T-helper 2 cell treated with Interferon-gamma antibody and Interleukin-4, amounts not matched to agents 5 μg/mL and 100 μg/mL, for 36 hours (primary cell): ENCODE measurements at regions not wholly inside any gene's neighbourhood (a gene's known extent, or its start where the extent isn't known, plus 50 kb on each side); places are given as distances from the start of the nearest gene placed in this dataset.

ENCODE experiments used
- DNase-seq: peaks from one replicate; pipeline ENCODE4 v3.0.0; 2021; ENCODE audit warnings: low spot score
- H3K27ac Mint-ChIP-seq: one replicate; pipeline ENCODE4 v1.8.0; 2021; ENCODE audit warnings: mild to moderate bottlenecking, mixed read lengths
- H3K27me3 Mint-ChIP-seq: one replicate; pipeline ENCODE4 v1.8.0; 2021; ENCODE audit warnings: low read depth, mixed read lengths
- H3K36me3 Mint-ChIP-seq: one replicate; pipeline ENCODE4 v1.8.0; 2021; ENCODE audit warnings: low read depth, mixed read lengths
- H3K4me1 Mint-ChIP-seq: one replicate; pipeline ENCODE4 v1.8.0; 2021; ENCODE audit warnings: low read depth, mixed read lengths
- H3K4me3 Mint-ChIP-seq: one replicate; pipeline ENCODE4 v1.8.0; 2022; ENCODE audit warnings: mild to moderate bottlenecking, moderate library complexity, mixed read lengths
- H3K9me3 Mint-ChIP-seq: one replicate; pipeline ENCODE4 v1.8.0; 2021; ENCODE audit warnings: mixed read lengths

DNA sequence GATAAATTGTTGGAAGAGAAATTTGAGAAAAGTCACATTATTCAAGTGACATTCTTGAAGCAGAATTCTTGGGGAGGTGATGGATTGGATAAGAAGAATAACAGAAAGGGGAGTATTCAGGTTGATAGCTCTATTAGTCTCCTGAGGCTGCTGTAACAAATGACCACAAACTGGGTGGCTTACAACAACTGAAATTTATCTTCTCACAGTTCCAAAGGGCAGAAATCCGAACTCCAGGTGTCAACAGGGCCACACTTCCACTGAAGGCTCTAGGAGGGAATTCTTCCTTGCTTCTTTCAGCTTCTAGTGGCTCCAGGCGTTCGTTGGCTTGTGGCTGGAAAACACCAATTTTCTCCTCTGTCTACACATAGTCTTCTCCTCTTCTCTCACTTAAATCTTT lies 99.8 kb downstream of the TES start:
- Mint-ChIP-seq H3K27me3 (peaks cover 8% of the 10 kb centered on the region), H3K4me1 (no peaks in the 10 kb centered on the region), H3K27ac (no peak overlapping the region), H3K9me3 (no peaks in the 10 kb centered on the region), H3K36me3 (no peaks in the 10 kb centered on the region), H3K4me3 (no peak overlapping the region)
- DNase-seq: no peak

- peaks cover 2% of the 10 kb centered on the region for H3K27me3 Mint-ChIP-seq
- no peaks in the 10 kb centered on the region for H3K4me1 Mint-ChIP-seq
- H3K36me3 Mint-ChIP-seq: no peaks in the 10 kb centered on the region
These were observed 100.9 kb downstream of the TES start for GRCh38 chr7:116311259-116311658.

GRCh38 chr7:116311816-116312471 lies 101.6 kb downstream of the TES start:
- Mint-ChIP-seq H3K4me3 (no peak overlapping the region), H3K27me3 (no peaks in the 10 kb centered on the region), H3K4me1 (no peaks in the 10 kb centered on the region), H3K36me3 (no peaks in the 10 kb centered on the region), H3K9me3 (no peaks in the 10 kb centered on the region), H3K27ac (no peak overlapping the region)
- DNase-seq: no peak

More at GRCh38 chr7:116311259-116311658, 100.9 kb downstream of the TES start:
- no peak overlapping the region for H3K27ac Mint-ChIP-seq
- no peak for DNase-seq
- no peak overlapping the region for H3K4me3 Mint-ChIP-seq
- H3K9me3 Mint-ChIP-seq: no peaks in the 10 kb centered on the region

DNA sequence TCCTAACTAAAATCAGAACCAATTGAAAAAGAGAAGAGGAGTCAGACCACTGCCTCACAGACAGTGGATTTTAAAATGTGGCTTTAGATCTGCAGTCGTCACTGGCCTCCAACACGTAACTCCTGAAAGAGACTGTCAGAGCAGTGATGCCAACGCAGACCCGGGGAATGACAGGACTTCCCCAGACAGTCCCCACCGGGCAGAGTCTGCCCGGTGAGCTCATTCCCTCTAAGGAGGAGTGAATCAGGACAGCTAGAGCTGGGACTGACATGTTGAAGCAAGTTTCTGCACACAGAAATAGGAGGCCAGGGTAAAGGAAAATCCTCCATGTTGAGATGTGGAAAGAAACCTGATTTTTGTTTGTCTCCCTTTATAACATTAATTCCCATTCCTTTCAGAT lies 105.0 kb downstream of the TES start:
- no peak for DNase-seq
- H3K27ac Mint-ChIP-seq: no peak overlapping the region
- no peaks in the 10 kb centered on the region for H3K4me1 Mint-ChIP-seq
- no peaks in the 10 kb centered on the region for H3K36me3 Mint-ChIP-seq
- no peaks in the 10 kb centered on the region for H3K9me3 Mint-ChIP-seq
- peaks cover 7% of the 10 kb centered on the region for H3K27me3 Mint-ChIP-seq
- H3K4me3 Mint-ChIP-seq: no peak overlapping the region

DNA sequence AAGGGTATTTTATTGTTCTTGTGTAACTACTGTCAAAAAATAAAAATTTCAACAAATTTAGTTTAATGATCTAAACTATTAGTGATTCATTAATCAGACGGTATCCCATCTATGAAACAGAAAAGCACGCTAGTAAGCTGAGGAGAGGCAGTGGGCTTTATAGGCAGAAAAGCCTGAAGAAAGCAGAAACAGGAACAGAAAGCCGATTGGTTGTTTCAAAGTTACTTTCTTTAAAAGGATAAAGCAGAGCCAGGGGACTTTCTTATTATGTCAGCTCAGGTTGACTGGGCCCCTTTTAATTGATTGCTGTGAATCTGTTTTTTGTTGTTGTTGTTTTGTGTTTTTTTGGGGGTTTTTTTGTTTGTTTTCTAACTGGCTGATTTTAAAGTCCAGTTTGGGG lies 105.5 kb downstream of the TES start:
- no peak for DNase-seq
- H3K4me3 Mint-ChIP-seq: no peak overlapping the region
- H3K36me3 Mint-ChIP-seq: no peaks in the 10 kb centered on the region

GRCh38 chr7:116316838-116317628 lies 106.7 kb downstream of the TES start:
- peak; percentile 51 for DNase-seq
- Mint-ChIP-seq H3K36me3 (no peaks in the 10 kb centered on the region), H3K4me3 (no peak overlapping the region), H3K4me1 (no peaks in the 10 kb centered on the region), H3K27me3 (peaks cover 7% of the 10 kb centered on the region), H3K27ac (no peak overlapping the region), H3K9me3 (no peaks in the 10 kb centered on the region)

More for the DNA sequence above, 105.5 kb downstream of the TES start:
- H3K4me1 Mint-ChIP-seq: no peaks in the 10 kb centered on the region
- H3K27ac Mint-ChIP-seq: no peak overlapping the region
- peaks cover 7% of the 10 kb centered on the region for H3K27me3 Mint-ChIP-seq
- H3K9me3 Mint-ChIP-seq: no peaks in the 10 kb centered on the region

DNA sequence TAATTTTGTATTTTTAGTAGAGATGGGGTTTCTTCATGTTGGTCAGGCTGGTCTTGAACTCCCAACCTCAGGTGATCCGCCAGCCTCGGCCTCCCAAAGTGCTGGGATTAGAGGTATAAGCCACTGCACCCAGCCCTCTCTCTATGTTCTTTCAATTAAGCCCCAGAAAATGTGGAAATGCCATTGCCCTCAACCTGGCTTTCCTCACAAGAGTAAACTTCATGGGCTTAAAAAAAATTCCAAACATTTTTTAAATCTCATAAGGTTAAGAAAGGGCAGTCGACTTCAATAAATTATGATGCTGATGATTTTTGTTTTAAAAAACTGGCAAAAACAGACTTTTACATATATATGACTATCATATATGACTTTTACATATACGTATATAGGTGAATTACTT lies 107.6 kb downstream of the TES start:
- no peak for DNase-seq

DNA sequence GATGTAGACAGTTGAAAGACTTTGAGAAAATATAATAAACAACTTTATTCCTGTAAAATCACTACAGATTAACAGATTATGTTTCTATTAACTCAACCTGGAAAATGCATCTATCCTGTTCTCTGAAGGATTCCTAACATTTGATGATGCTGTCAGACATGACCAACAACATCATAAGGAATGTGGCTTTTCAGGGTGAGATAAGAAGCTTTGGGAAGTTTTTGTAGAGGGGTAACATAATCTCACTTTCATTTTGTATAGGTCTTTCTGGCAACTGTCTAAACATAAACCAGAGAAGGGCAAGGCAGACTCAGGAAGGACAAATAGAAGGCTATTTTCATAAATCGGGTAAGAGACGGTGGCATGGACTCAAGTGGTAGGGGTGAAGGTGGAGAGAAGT lies 112.2 kb downstream of the TES start:
- Mint-ChIP-seq H3K9me3 (no peaks in the 10 kb centered on the region), H3K27me3 (peaks cover 19% of the 10 kb centered on the region), H3K27ac (no peak overlapping the region), H3K36me3 (no peaks in the 10 kb centered on the region), H3K4me3 (no peak overlapping the region), H3K4me1 (no peaks in the 10 kb centered on the region)
- DNase-seq: no peak

More for the DNA sequence above, 107.6 kb downstream of the TES start:
- Mint-ChIP-seq H3K4me1 (no peaks in the 10 kb centered on the region), H3K27ac (no peak overlapping the region), H3K27me3 (peaks cover 10% of the 10 kb centered on the region), H3K36me3 (no peaks in the 10 kb centered on the region), H3K9me3 (no peaks in the 10 kb centered on the region), H3K4me3 (no peak overlapping the region)

- no peak for DNase-seq
- Mint-ChIP-seq H3K4me3 (no peak overlapping the region), H3K27me3 (peaks cover 14% of the 10 kb centered on the region), H3K36me3 (no peaks in the 10 kb centered on the region), H3K27ac (no peak overlapping the region), H3K4me1 (no peaks in the 10 kb centered on the region), H3K9me3 (no peaks in the 10 kb centered on the region)
These were observed 114.2 kb downstream of the TES start for GRCh38 chr7:116324582-116324981.

DNA sequence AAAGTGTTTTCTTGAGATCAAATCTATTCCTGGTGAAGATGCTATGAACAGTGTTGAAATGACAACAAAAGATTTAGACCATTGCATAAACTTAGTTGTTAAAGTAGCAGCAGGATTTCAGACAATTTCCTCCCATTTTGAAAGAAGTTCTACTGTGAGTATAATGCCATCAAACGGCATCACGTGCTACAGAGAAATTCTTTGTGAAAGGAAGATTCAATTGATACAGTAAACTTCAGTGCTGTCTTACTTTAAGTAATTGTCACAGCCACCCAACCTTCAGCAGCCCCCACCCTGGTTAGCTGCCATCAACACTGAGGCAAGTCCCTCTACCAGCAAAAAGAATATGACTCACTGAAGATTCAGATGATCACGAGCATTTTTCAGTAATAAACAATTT lies 115.2 kb downstream of the TES start:
- Mint-ChIP-seq H3K4me1 (no peaks in the 10 kb centered on the region), H3K9me3 (no peaks in the 10 kb centered on the region), H3K27ac (no peak overlapping the region), H3K27me3 (peaks cover 16% of the 10 kb centered on the region), H3K4me3 (no peak overlapping the region), H3K36me3 (no peaks in the 10 kb centered on the region)
- DNase-seq: no peak

- peaks cover 16% of the 10 kb centered on the region for H3K27me3 Mint-ChIP-seq
- DNase-seq: no peak
- H3K27ac Mint-ChIP-seq: no peak overlapping the region
- H3K36me3 Mint-ChIP-seq: no peaks in the 10 kb centered on the region
- no peaks in the 10 kb centered on the region for H3K9me3 Mint-ChIP-seq
- no peak overlapping the region for H3K4me3 Mint-ChIP-seq
- H3K4me1 Mint-ChIP-seq: no peaks in the 10 kb centered on the region
These were observed 116.8 kb downstream of the TES start for GRCh38 chr7:116327135-116327534.

DNA sequence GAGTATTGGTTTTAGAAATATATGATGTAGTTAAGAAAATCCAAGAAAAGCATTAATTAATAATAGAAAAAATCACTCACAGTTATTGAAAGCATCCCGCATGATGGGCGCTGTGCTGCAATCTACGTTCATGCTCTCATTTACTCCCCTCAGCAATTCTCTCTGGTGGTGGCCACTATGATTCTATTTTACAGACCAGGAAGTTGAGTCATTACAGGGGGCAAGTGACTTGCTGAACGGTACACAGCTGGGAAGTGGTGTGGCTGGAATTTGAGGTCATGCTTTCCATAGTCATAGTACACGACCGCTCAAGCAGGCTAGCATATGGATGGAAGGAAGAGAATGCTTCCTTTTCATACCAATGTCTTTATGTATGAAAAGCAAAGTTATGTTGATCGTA lies 117.4 kb downstream of the TES start:
- no peak for DNase-seq
- Mint-ChIP-seq H3K27ac (no peak overlapping the region), H3K4me3 (no peak overlapping the region), H3K4me1 (no peaks in the 10 kb centered on the region), H3K27me3 (peaks cover 14% of the 10 kb centered on the region), H3K36me3 (no peaks in the 10 kb centered on the region), H3K9me3 (no peaks in the 10 kb centered on the region)

DNA sequence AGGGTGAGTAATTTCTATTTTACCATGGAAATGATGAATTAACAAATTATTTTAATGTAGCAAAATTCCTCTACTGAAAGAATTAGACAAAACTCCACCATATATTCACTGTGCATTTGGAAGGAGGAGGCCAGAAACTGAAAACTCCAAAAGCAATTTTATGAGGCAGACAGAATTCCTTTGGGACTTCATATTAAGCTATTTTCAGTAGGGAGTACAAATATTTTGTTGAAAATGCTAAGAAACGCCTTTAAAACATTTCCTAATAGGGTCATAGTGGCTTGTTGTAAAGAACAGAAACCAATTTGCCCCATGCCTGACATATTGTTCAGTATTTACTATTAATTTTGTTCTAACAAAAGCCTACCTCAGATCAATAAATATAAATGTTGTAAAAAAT lies 117.8 kb downstream of the TES start:
- Mint-ChIP-seq H3K9me3 (no peaks in the 10 kb centered on the region), H3K4me1 (no peaks in the 10 kb centered on the region), H3K36me3 (no peaks in the 10 kb centered on the region)

GRCh38 chr7:116329686-116330503 lies 119.6 kb downstream of the TES start:
- no peaks in the 10 kb centered on the region for H3K36me3 Mint-ChIP-seq
- H3K4me3 Mint-ChIP-seq: no peak overlapping the region
- H3K9me3 Mint-ChIP-seq: no peaks in the 10 kb centered on the region
- no peak for DNase-seq
- no peaks in the 10 kb centered on the region for H3K4me1 Mint-ChIP-seq
- H3K27me3 Mint-ChIP-seq: peaks cover 12% of the 10 kb centered on the region
- H3K27ac Mint-ChIP-seq: no peak overlapping the region

More for the DNA sequence above, 117.8 kb downstream of the TES start:
- H3K27ac Mint-ChIP-seq: no peak overlapping the region
- peaks cover 13% of the 10 kb centered on the region for H3K27me3 Mint-ChIP-seq
- DNase-seq: no peak
- H3K4me3 Mint-ChIP-seq: no peak overlapping the region
